Gastrocnemius medialis (tissue), 4 donors: ENCODE measurements at regions not wholly inside any gene's neighbourhood (a gene's known extent, or its start where the extent isn't known, plus 50 kb on each side); places are given as distances from the start of the nearest gene placed in this dataset.

Source experiments
- POLR2A ChIP-seq, 2 donors: fragments of 450-650 bp; IDR thresholded peaks; one replicate each; pipeline ENCODE4 v1.6.1; 2017; ENCODE audit warnings: antibody characterized with exemption in 2 of 2, mild to moderate bottlenecking in 2 of 2, moderate library complexity in 2 of 2
- TF ChIP-seq, protein P1 (sequence below), 5 experiments: fragments of 450-650 bp in 3 of 5; fragments of 200-600 bp in 2 of 5; sonication (generic) in 2 of 5; IDR thresholded peaks in 4 of 5; conservative IDR thresholded peaks in 1 of 5; 1 replicate in 4 of 5; 2 replicates in 1 of 5; pipeline ENCODE4 v1.5.1; 2016 to 2019; ENCODE audit warnings: antibody characterized with exemption in 5 of 5, mild to moderate bottlenecking in 3 of 5, moderate library complexity in 3 of 5

DNA sequence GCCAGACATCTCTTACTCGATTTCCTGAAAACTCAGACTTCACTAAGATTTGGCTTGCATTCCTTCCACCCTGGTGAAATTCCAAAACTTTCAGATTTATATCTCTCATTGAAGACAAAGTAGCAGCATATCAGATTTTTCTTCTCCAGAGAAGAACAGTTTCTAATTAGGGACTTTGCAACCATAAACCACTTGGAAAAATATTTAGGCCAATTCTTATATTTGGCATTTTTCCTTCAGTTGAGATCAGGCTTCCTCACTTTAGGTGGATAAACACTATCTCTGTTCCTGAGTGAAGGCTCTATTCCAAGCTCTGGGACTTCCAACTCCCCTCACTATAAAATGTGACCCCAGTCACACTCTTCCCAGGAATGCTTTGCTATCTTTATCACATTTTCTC is 1434.3 kb upstream of the FLRT2 start:
- no peak for TF ChIP-seq POLR2A (IDR thresholded peaks at IDR 0.05)
- TF ChIP-seq, protein P1, sequence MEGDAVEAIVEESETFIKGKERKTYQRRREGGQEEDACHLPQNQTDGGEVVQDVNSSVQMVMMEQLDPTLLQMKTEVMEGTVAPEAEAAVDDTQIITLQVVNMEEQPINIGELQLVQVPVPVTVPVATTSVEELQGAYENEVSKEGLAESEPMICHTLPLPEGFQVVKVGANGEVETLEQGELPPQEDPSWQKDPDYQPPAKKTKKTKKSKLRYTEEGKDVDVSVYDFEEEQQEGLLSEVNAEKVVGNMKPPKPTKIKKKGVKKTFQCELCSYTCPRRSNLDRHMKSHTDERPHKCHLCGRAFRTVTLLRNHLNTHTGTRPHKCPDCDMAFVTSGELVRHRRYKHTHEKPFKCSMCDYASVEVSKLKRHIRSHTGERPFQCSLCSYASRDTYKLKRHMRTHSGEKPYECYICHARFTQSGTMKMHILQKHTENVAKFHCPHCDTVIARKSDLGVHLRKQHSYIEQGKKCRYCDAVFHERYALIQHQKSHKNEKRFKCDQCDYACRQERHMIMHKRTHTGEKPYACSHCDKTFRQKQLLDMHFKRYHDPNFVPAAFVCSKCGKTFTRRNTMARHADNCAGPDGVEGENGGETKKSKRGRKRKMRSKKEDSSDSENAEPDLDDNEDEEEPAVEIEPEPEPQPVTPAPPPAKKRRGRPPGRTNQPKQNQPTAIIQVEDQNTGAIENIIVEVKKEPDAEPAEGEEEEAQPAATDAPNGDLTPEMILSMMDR (IDR thresholded peaks at IDR 0.05 in 4 of 5, conservative IDR thresholded peaks at IDR 0.05 in 1 of 5): no peak
